ENCODE measurements at regions not wholly inside any gene's neighbourhood (a gene's known extent, or its start where the extent isn't known, plus 50 kb on each side); places are given as distances from the start of the nearest gene placed in this dataset.
"Not testable (repeated sequence)": the region's sequence is repeated elsewhere in the genome, so short reads cannot be mapped to it uniquely, and the experiment has no call there.

- DNase-seq: no peak
Measured at GRCh38 chr7:113030489-113030888, 56.1 kb downstream of the GPR85 start.

- peak; percentile 41 for DNase-seq
Measured at GRCh38 chr7:113026941-113027340, 59.7 kb downstream of the GPR85 start.

GRCh38 chr7:113017144-113017857, 69.3 kb downstream of the GPR85 start:
- DNase-seq: not testable (repeated sequence)

GRCh38 chr7:113015034-113015645, 71.5 kb downstream of the GPR85 start:
- DNase-seq: peak; percentile 41

- DNase-seq: peak; percentile 18
Measured at GRCh38 chr7:113013761-113014449, 72.7 kb downstream of the GPR85 start.

- not testable (repeated sequence) for DNase-seq
Measured at GRCh38 chr7:113012862-113013261, 73.8 kb downstream of the GPR85 start.

- DNase-seq: no peak
Measured at GRCh38 chr7:113010377-113010776, 76.2 kb downstream of the GPR85 start.

- DNase-seq: no peak
Measured at GRCh38 chr7:113008755-113009154, 77.9 kb downstream of the GPR85 start.

GRCh38 chr7:113004726-113005454, 81.7 kb downstream of the GPR85 start:
- DNase-seq: no peak

- no peak for DNase-seq
Measured at GRCh38 chr7:113000316-113001020, 86.2 kb downstream of the GPR85 start.

- DNase-seq: no peak
Measured at GRCh38 chr7:112997831-112998230, 88.8 kb downstream of the GPR85 start.

- no peak for DNase-seq
Measured at GRCh38 chr7:112996331-112996871, 90.2 kb downstream of the GPR85 start.

- peak; percentile 95 for DNase-seq
Measured at GRCh38 chr7:112995059-112995824, 91.4 kb downstream of the GPR85 start.

- DNase-seq: peak; percentile 88
Measured at GRCh38 chr7:112994656-112995055, 92.0 kb downstream of the GPR85 start.

- DNase-seq: peak; percentile 65
Measured at GRCh38 chr7:112990624-112991023, 96.0 kb downstream of the GPR85 start.

- peak; percentile 35 for DNase-seq
Measured at GRCh38 chr7:112989531-112989930, 97.1 kb downstream of the GPR85 start.

GRCh38 chr7:112987171-112987570, 99.5 kb downstream of the GPR85 start:
- DNase-seq: no peak

- DNase-seq: peak; percentile 81
Measured at GRCh38 chr7:112986256-112987031, 100.2 kb downstream of the GPR85 start.

GRCh38 chr7:112985377-112985987, 101.1 kb downstream of the GPR85 start:
- peak; percentile 83 for DNase-seq

GRCh38 chr7:112982441-112983063, 104.1 kb downstream of the GPR85 start:
- no peak for DNase-seq
